ENCODE measurements at regions not wholly inside any gene's neighbourhood (a gene's known extent, or its start where the extent isn't known, plus 50 kb on each side); places are given as distances from the start of the nearest gene placed in this dataset.

DNA sequence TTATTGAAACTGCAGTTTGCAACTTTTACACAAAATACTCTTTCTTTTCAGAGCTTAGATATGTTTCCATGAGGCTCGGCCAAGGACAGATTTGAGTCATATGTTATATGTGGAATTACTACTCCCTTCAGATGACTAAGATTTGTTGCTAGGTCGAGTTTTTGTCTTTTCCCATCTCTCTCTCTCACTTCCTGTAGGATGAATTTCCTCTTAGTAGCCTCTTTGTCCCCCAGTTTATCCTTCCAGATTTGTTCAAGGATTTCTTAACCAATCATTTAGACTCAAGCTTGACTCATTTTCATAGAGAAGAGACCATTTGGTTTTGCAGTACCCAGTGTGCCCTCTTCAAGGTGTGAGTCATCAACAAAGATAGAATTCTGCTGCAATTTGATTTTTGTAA is 209.2 kb downstream of the GLUD2 start:
- H3K27me3 ChIP-seq (ENCODE audit: insufficient read depth in 3 of 3, low read length in 2 of 3): no peaks in the 10 kb centered on the region
- WGBS, 3 donors: 46 to 49% (median 48%) methylated on average over 2 of the region's 2 CpGs

DNA sequence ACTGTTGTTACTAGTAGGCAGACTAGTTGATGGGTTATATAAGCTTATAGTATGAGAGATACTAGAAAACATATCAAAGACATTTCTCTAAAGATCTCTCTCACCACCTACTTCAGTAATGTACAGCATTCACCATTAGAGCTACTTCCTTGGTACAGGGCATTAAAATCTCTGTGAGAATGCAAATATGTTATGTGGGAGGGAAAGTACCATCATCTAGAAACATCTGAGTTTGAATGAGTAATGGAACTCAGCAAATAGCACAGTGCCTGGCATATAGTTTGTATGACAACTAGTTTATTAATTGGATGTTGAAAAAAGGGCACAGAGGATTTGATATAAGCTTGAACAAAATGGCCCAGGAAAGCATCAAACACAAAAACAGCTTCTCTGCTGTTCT is 211.1 kb downstream of the GLUD2 start:
- no peaks in the 10 kb centered on the region for H3K9me3 ChIP-seq
- H3K27ac ChIP-seq: no peak overlapping the region
- DNase-seq: no peak
- no peaks in the 10 kb centered on the region for H3K36me3 ChIP-seq (ENCODE audit: insufficient read depth in 1 of 2, low read depth in 1 of 2)
- ATAC-seq: no peak
- intact Hi-C loops (cut with DNase I): no loop called here
- no peaks in the 10 kb centered on the region for H3K27me3 ChIP-seq (ENCODE audit: insufficient read depth in 3 of 3, low read length in 2 of 3)
- H3K4me3 ChIP-seq: no peak overlapping the region
- H3K4me1 ChIP-seq: no peaks in the 10 kb centered on the region
- TF ChIP-seq, protein P1, sequence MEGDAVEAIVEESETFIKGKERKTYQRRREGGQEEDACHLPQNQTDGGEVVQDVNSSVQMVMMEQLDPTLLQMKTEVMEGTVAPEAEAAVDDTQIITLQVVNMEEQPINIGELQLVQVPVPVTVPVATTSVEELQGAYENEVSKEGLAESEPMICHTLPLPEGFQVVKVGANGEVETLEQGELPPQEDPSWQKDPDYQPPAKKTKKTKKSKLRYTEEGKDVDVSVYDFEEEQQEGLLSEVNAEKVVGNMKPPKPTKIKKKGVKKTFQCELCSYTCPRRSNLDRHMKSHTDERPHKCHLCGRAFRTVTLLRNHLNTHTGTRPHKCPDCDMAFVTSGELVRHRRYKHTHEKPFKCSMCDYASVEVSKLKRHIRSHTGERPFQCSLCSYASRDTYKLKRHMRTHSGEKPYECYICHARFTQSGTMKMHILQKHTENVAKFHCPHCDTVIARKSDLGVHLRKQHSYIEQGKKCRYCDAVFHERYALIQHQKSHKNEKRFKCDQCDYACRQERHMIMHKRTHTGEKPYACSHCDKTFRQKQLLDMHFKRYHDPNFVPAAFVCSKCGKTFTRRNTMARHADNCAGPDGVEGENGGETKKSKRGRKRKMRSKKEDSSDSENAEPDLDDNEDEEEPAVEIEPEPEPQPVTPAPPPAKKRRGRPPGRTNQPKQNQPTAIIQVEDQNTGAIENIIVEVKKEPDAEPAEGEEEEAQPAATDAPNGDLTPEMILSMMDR (IDR thresholded peaks at IDR 0.05): no peak

More for the DNA sequence above, 209.2 kb downstream of the GLUD2 start:
- no peak overlapping the region for H3K27ac ChIP-seq
- TF ChIP-seq, protein P1 (IDR thresholded peaks at IDR 0.05): no peak
- H3K4me1 ChIP-seq: no peaks in the 10 kb centered on the region
- H3K36me3 ChIP-seq (ENCODE audit: insufficient read depth in 1 of 2, low read depth in 1 of 2): no peaks in the 10 kb centered on the region
- no peak for DNase-seq
- intact Hi-C loops (cut with DNase I): no loop called here
- ATAC-seq: no peak
- no peak overlapping the region for H3K4me3 ChIP-seq
- no peaks in the 10 kb centered on the region for H3K9me3 ChIP-seq

DNA sequence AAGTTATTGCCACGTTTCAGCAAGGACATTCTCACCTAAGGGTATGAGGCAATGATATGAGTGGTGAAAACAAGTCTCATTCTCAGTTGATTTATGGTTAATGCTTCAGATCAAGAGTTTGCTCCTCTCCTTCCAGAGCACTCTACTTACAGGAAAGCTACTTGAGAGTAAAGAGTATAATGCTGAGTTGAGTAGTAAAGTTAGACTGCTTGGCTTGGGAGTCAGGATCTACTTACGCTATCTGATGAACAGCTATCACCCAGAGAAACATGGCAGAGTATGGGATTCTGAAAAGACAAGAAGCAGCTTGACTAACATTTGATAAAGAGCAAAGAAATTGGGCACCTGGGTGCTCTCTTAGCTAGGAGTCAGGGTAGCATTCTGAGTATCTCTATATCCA is 211.8 kb downstream of the GLUD2 start:
- Histone ChIP-seq H3K36me3 (ENCODE audit: insufficient read depth in 1 of 2, low read depth in 1 of 2) (no peaks in the 10 kb centered on the region), H3K27ac (no peak overlapping the region), H3K4me3 (no peak overlapping the region), H3K4me1 (no peaks in the 10 kb centered on the region), H3K9me3 (no peaks in the 10 kb centered on the region), H3K27me3 (ENCODE audit: insufficient read depth in 3 of 3, low read length in 2 of 3) (no peaks in the 10 kb centered on the region)
- ATAC-seq (no peak), DNase-seq (no peak)
- WGBS, 3 donors: 50 to 72% (median 69%) methylated on average over 2 of the region's 2 CpGs
- TF ChIP-seq, protein P1 (IDR thresholded peaks at IDR 0.05): no peak
- intact Hi-C loops (cut with DNase I): no loop called here

DNA sequence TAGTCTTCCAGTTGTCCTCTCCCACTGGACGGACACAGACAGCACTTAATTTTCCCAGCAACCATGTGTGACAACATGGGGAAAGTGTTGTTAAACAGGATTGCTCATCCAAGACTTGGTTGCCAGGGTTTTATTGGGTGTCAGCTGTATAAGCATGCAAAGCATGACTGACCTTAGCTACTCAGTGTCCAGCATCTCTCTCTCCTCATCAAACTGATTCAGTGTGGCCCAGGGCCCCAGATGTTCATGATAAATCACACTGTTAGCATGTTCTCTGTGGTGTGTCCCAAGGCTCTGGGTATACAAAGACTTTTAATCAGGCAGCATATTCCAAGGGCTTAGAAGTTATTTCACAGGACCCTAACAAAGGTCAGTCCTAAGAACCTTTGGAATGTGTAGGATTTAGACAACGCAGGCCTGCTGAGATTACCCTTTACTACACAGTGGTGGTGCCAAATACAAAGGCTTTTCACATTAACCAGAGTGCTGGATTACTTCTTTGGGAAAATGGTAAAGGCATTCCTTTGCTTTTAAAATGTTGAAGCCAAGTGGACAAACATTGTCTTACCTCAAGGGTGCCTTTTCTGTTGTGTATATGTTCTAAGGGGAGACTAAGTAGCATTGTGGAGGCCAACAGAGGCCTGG is 213.3 kb downstream of the GLUD2 start:
- Histone ChIP-seq H3K4me1 (no peaks in the 10 kb centered on the region), H3K27ac (no peak overlapping the region), H3K36me3 (ENCODE audit: insufficient read depth in 1 of 2, low read depth in 1 of 2) (no peaks in the 10 kb centered on the region), H3K9me3 (no peaks in the 10 kb centered on the region), H3K27me3 (ENCODE audit: insufficient read depth in 3 of 3, low read length in 2 of 3) (no peaks in the 10 kb centered on the region), H3K4me3 (no peak overlapping the region)
- WGBS, 3 donors: 24 to 35% (median 34%) methylated on average over 2 of the region's 2 CpGs
- TF ChIP-seq, protein P1 (IDR thresholded peaks at IDR 0.05): no peak
- intact Hi-C loops (cut with DNase I): no loop called here
- no peak for ATAC-seq
- DNase-seq: no peak

DNA sequence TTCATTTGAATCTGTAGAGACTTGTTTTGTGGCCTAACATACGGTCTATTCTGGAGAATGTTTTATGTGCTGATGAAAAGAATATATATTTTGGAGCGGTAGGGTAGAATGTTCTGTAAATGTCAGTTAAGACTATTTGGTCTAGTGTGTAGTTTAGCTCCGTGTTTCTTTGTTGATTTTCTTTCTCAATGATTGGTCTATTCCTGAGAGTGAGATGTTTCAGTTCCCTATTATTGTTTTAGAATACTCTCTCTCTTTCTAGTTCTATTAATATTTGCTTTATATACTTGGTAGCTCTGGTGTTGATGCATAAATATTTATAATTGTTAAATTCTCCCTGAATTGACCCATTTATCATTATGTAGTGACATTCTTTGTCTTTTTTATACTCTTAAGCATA is 236.5 kb downstream of the GLUD2 start:
- H3K4me1 ChIP-seq: no peaks in the 10 kb centered on the region
- H3K9me3 ChIP-seq: no peaks in the 10 kb centered on the region
- 61 to 80% (median 80%) methylated on average over 3 of the region's 3 CpGs for WGBS, 3 donors
- ATAC-seq (no peak), DNase-seq (no peak)
- H3K36me3 ChIP-seq (ENCODE audit: insufficient read depth in 1 of 2, low read depth in 1 of 2): no peaks in the 10 kb centered on the region
- intact Hi-C loops (cut with DNase I): no loop called here
- TF ChIP-seq, protein P1 (IDR thresholded peaks at IDR 0.05): no peak
- H3K27ac ChIP-seq: no peak overlapping the region
- no peaks in the 10 kb centered on the region for H3K27me3 ChIP-seq (ENCODE audit: insufficient read depth in 3 of 3, low read length in 2 of 3)
- H3K4me3 ChIP-seq: no peak overlapping the region
